ENCODE measurements at regions not wholly inside any gene's neighbourhood (a gene's known extent, or its start where the extent isn't known, plus 50 kb on each side); places are given as distances from the start of the nearest gene placed in this dataset.
A peak's percentile ranks its signal among the peaks of the same experiment; 100 is the strongest.
"Not testable (repeated sequence)": the region's sequence is repeated elsewhere in the genome, so short reads cannot be mapped to it uniquely, and the experiment has no call there.

DNA sequence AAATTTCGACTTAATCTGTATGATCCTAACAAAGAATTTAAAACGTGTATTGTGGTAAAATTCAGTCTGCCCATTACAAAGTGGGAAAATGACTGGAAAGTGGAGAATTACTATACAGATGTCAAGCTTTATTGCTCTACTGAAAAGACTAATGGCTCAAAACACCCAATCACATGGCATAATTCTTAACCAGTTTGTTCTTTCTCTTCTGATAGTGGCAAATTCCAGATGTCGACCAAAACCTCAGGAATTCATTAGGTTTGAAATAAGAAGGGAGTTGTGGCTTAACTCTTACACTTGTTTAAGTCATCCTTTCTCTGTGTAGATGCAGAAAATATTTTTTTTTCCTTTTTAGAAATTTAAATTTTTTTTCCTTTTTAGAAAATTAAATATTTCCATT, 1254.9 kb upstream of the LRRN3 start:
- DNase-seq, result no peak

DNA sequence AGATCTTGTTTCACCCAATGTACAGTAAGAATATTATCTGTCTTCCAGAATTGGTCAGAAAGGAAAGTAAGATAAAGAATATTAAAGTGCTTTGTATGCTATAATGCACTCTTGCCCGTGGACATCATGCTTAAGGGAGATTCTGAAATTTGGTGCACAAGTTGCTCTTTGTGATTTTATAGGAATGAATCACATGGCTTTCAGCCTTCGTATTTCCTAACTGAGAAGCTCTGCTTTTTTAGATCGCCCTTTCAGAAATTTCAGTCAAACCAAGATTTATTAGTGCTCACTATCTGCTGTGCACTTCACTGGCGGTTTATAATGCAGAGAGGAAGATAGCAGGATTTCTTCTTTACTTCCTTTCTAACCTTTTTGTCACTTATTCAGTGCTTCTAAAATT, 1248.5 kb upstream of the LRRN3 start:
- no peak for DNase-seq

DNA sequence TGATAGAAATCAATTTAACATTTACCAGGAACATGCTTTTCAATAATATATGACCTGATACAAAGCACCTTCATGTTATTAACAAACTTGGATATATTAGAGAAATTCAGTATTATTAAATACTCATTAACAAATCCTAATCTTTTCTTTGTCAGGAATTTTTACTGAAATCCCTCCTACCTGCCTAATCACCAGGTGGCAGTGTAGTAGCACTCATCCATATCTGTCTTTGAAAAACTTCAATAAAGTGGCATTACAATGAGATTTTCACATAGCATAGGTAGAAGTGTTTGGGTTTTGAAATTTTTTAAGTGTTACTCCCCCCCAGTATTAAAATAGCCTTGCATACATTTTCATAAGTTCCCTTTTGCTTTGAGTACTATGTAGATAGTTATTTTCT, 1246.6 kb upstream of the LRRN3 start:
- DNase-seq, result peak; percentile 17

GRCh38 chr7:109864230-109864629, 1226.7 kb upstream of the LRRN3 start:
- DNase-seq, result peak; percentile 59

GRCh38 chr7:109868215-109868860, 1222.6 kb upstream of the LRRN3 start:
- DNase-seq, result no peak

DNA sequence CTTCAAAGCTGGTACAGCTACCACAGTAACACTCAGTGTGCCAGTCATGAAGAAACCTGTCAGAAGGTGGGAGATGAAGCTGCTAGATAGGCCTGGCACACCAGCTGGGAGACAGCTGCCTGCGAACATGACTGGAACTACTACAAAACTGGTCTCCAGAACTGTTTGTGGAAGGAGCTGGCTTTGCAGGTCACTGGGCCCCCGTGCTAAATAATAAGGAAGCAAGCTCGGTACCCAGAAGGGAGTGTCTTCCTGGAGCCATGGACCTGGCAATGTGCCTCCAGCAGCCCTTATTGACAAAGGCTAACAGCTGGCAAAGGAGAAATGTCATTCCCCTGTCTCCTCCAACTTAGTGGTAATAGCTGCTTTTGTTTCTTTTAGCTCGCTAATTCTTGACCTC, 1217.6 kb upstream of the LRRN3 start:
- no peak for DNase-seq

GRCh38 chr7:109879287-109879828, 1211.6 kb upstream of the LRRN3 start:
- peak; percentile 78 for DNase-seq

GRCh38 chr7:109890622-109891021, 1200.3 kb upstream of the LRRN3 start:
- DNase-seq, result no peak

- no peak for DNase-seq
Measured at GRCh38 chr7:109893231-109893630, 1197.7 kb upstream of the LRRN3 start.

- no peak for DNase-seq
Measured at GRCh38 chr7:109895536-109895935, 1195.4 kb upstream of the LRRN3 start.

DNA sequence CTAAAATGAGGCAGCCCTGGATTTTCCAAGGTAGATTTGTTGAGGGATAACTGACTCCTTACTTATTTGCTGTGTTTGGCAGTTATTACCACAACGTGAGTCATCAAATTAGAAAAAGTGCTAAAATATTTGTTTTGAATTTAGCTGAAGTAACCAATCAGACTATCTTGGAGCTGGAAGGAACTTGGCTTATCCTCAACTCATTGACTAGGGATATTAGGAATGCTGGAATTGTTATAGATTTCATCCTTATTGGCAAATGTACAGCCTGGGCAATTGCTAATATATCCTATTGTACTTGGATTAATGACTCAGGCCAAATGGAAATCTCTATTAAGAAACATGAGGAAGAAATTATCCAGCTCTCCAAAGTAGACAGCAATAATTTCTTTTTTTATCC, 1189.0 kb upstream of the LRRN3 start:
- DNase-seq, result no peak

DNA sequence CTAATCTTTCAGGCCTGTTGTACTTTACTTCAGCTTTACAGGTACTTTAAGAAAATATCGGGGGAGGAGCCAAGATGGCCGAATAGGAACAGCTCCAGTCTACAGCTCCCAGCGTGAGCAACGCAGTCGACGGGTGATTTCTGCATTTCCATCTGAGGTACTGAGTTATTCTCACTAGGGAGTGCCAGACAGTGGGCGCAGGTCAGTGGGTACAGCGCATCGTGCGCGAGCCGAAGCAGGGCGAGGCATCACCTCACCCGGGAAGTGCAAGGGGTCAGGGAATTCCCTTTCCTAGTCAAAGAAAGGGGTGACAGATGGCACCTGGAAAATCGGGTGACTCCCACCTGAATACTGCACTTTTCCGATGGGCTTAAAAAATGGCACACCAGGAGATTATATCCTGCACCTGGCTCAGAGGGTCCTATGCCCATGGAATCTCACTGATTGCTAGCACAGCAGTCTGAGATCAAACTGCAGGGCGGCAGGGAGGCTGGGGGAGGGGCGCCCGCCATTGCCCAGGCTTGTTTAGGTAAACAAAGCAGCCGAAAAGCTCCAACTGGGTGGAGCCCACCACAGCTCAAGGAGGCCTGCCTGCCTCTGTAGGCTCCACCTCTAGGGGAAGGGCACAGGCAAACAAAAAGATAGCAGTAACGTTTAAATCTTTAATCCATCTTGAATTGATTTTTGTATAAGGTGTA, 1185.4 kb upstream of the LRRN3 start:
- DNase-seq, result not testable (repeated sequence)

GRCh38 chr7:109915670-109916069, 1175.3 kb upstream of the LRRN3 start:
- no peak for DNase-seq

- DNase-seq, result peak; percentile 3
Measured at GRCh38 chr7:109926738-109927137, 1164.2 kb upstream of the LRRN3 start.

- DNase-seq, result no peak
Measured at GRCh38 chr7:109930049-109930448, 1160.9 kb upstream of the LRRN3 start.

GRCh38 chr7:109939207-109939606, 1151.7 kb upstream of the LRRN3 start:
- no peak for DNase-seq

DNA sequence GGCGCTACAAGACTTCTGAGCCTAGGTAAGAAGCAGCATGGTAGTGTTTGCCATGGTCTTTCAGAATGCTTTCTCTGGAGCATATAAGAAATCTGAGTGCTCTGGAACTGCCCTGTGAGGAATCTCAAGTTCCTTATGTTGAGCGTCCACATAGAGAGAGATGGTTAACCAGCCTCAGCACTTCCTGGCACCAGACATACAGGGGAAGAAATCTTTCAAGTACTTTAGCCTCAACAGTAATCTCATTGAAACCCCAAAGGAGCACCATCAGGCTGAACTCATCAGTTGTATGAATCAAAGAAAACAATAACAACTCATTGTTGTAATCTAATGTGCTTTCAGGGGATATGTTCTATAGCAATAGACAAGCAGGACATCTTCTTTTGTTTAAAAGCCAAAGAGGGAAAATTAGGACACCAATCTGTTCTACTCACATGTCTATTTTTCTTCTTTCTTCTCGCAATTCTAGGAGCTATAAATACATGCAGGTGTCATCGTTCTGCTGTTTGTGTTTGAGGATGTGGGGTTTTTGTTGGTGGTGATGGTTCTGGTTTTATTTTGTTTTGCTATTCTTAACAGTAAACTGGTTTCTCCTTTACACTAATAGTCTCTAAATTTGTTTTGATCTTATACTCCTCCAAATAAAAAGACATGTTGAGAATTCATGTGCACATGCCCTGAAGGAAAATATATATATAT, 1145.0 kb upstream of the LRRN3 start:
- no peak for DNase-seq

GRCh38 chr7:109950256-109950655, 1140.7 kb upstream of the LRRN3 start:
- no peak for DNase-seq

DNA sequence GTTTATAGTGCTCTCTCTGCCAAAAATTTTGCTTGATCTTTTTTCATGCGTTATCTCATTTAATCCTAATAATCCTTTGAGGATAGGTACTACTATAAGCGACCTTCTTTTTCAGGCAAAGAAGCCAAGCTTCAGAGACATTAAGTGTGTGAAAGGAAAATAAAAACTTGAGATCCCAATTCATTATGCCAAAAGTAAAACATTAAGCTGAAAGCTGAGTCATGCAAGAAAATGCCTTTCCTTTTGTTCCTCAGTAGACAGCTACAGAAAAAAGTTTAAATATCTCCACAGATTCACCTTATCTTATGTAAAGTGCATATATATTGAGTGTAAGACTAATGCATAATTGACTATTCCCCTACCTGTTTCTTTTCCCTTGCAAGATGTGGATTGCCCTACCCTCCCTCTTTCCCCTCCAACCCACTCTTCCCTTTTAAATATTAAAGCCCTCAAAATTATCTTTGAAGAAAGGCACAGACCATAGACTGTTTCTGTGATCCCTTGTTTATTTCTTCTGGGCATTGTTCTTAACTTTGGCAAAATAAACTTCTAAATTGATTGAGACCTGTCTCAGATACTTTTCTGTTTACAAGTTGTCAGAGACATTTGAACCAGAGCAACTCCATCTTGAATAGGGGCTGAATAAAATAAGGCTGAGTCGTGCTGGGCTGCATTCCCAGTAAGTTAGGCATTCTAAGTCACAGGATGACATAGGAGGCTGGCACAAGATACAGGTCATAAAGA, 1139.9 kb upstream of the LRRN3 start:
- no peak for DNase-seq

GRCh38 chr7:109951565-109951928, 1139.4 kb upstream of the LRRN3 start:
- no peak for DNase-seq

GRCh38 chr7:109955986-109956385, 1134.9 kb upstream of the LRRN3 start:
- DNase-seq, result no peak

- no peak for DNase-seq
Measured at GRCh38 chr7:109956916-109957315, 1134.0 kb upstream of the LRRN3 start.

DNA sequence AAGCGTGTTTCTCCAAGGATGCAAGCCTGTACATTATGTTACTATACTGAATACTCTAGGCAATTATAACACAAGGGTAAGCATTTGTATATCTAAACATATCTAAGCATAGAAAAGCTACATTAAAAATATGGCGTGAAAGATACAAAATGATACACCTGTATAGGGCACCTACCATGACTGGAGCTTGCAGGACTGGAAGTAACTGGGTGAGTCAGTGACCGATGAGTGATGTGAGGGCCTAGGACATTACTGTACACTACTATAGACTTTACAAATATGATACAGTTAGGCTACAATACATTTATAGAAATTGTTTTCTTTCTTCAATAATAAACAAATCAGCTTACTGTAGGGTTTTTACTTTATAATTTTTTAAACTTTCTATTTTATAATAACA, 1127.2 kb upstream of the LRRN3 start:
- no peak for DNase-seq
